Effector memory CD4-positive, alpha-beta T cell (primary cell): ENCODE measurements at regions not wholly inside any gene's neighbourhood (a gene's known extent, or its start where the extent isn't known, plus 50 kb on each side); places are given as distances from the start of the nearest gene placed in this dataset.
"Not testable (repeated sequence)": the region's sequence is repeated elsewhere in the genome, so short reads cannot be mapped to it uniquely, and the experiment has no call there.

Experiments
- DNase-seq, 3 donors: peaks; one replicate each; pipeline ENCODE4 v3.0.0-alpha.2; 2020
- H3K27ac ChIP-seq: 2 replicates; pipeline ENCODE4 v1.7.0; 2013; ENCODE audit warnings: mild to moderate bottlenecking, low read length, moderate library complexity; ENCODE audit not compliant: insufficient read depth, poor library complexity, severe bottlenecking
- H3K27me3 ChIP-seq: replicated peaks from 2 replicates; pipeline ENCODE4 v1.7.0; 2013; ENCODE audit warnings: mild to moderate bottlenecking, low read length; ENCODE audit not compliant: insufficient read depth, control insufficient read depth, poor library complexity, severe bottlenecking
- H3K36me3 ChIP-seq: 2 replicates; pipeline ENCODE4 v1.7.0; 2013; ENCODE audit warnings: mild to moderate bottlenecking, low read length, moderate library complexity; ENCODE audit not compliant: control insufficient read depth, insufficient read depth
- H3K4me1 ChIP-seq: 2 replicates; pipeline ENCODE4 v1.7.0; 2013; ENCODE audit warnings: low read length, mild to moderate bottlenecking; ENCODE audit not compliant: control insufficient read depth, insufficient read depth, poor library complexity, severe bottlenecking
- H3K4me3 ChIP-seq: 2 replicates; pipeline ENCODE4 v1.7.0; 2013; ENCODE audit warnings: low read length, low read depth, mild to moderate bottlenecking; ENCODE audit not compliant: insufficient read depth, poor library complexity, severe bottlenecking
- H3K9me3 ChIP-seq: 2 replicates; pipeline ENCODE4 v1.7.0; 2013; ENCODE audit warnings: mild to moderate bottlenecking, low read length, moderate library complexity; ENCODE audit not compliant: control insufficient read depth

DNA sequence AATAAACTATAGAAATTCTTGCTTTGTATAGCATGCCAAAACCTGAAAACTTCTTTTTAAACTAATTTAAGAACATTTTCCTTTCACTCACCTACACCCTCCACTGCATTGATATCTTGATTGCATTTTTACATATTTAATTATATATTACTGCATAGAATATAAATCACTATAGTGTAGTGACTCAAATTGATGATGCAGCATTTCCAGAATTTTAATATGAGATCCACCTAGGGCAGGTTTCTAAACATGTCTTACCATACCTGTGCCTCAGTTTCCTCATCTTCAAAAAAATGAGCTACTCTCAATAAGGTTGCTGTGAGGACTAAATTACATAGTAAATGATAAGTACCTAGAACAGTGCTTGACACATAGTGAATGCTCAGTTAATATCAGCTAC is 881.5 kb downstream of the RPS29 start:
- H3K4me1 ChIP-seq: no peaks in the 10 kb centered on the region
- H3K27ac ChIP-seq: no peak overlapping the region
- H3K27me3 ChIP-seq: no peaks in the 10 kb centered on the region
- no peak for DNase-seq
- H3K4me3 ChIP-seq: no peak overlapping the region
- H3K36me3 ChIP-seq: no peaks in the 10 kb centered on the region
- H3K9me3 ChIP-seq: no peaks in the 10 kb centered on the region

DNA sequence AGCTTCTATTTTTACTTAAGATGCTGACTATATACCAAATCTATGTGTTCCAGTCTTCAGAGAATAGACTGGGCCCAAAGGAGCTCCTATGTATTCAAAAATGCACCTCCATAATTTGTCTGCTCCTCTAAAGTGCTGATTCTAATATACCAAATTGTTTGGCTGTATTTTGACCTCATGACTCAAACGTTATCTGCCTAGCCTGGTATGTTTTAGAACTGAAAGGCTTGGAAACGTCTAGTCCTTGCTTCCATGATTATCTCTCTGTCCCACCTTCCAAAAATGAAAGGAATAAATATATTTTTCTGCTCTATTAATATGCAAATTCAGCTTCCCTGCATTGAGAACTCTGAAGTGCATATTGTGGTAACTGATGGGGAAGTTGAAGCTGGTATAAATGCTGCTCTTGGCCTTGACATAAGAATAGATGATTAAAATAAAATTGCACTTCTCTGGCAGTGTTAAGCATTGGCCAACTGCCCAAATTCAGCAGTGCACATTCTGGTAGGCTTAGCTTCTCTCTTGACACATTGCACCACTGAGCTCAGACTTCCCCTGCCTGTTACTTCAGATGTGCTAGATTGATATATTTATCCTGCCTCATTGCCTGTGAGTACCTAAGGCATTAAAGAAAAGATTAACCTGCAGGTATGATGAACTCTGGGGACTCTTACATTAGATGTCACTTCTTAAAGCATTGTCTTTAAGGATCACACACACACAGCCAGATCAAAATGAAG is 882.3 kb downstream of the RPS29 start:
- no peaks in the 10 kb centered on the region for H3K9me3 ChIP-seq
- no peaks in the 10 kb centered on the region for H3K36me3 ChIP-seq
- H3K27ac ChIP-seq: no peak overlapping the region
- no peaks in the 10 kb centered on the region for H3K27me3 ChIP-seq
- H3K4me1 ChIP-seq: no peaks in the 10 kb centered on the region
- no peak for DNase-seq
- no peak overlapping the region for H3K4me3 ChIP-seq

DNA sequence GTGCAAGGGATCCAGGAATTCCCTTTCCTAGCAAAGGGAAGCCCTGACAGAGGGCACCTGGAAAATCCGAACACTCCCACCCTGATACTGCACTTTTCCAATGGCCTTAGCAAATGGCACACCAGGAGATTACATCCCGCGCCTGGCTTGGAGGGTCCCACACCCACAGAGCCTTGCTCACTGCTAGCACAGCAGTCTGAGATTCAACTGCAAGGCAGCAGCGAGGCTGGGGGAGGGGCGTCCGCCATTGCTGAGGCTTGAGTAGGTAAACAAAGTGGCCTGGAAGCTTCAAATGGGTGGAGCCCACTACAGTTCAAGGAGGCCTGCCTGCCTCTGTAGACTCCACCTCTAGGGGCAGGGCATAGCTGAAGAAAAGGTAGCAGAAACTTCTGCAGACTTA is 888.8 kb downstream of the RPS29 start:
- not testable (repeated sequence) for H3K9me3 ChIP-seq, H3K36me3 ChIP-seq, H3K4me3 ChIP-seq, H3K27me3 ChIP-seq, DNase-seq, H3K4me1 ChIP-seq, H3K27ac ChIP-seq

DNA sequence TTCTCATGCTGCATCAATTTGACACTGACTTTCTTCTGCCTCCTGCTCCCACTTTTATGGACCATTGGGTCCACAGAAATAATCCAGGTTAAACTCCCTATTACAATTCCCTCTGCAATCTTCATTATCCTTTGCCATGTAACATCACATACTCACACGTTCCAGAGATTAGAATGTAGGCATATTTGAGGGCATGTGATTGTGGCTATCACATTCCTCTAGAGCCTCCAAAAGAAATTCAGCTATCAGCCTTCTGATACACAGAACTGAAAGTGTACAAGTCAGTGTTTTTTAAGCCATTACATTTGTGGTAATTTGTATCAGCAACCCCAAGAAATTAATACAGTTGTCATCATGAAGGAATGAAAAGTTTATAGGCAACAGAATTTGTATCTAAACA is 892.4 kb downstream of the RPS29 start:
- Histone ChIP-seq H3K4me3 (no peak overlapping the region), H3K36me3 (no peaks in the 10 kb centered on the region), H3K27ac (no peak overlapping the region), H3K27me3 (no peaks in the 10 kb centered on the region), H3K4me1 (no peaks in the 10 kb centered on the region), H3K9me3 (no peaks in the 10 kb centered on the region)
- DNase-seq: no peak

- Histone ChIP-seq H3K4me3 (no peak overlapping the region), H3K9me3 (no peaks in the 10 kb centered on the region), H3K4me1 (no peaks in the 10 kb centered on the region), H3K27ac (no peak overlapping the region), H3K27me3 (no peaks in the 10 kb centered on the region), H3K36me3 (no peaks in the 10 kb centered on the region)
- DNase-seq: no peak
Measured at GRCh38 chr14:48690349-48690748, 895.8 kb downstream of the RPS29 start.

- Histone ChIP-seq H3K9me3 (no peaks in the 10 kb centered on the region), H3K36me3 (no peaks in the 10 kb centered on the region), H3K4me1 (no peaks in the 10 kb centered on the region), H3K27me3 (no peaks in the 10 kb centered on the region), H3K27ac (no peak overlapping the region), H3K4me3 (no peak overlapping the region)
- no peak for DNase-seq
Measured at GRCh38 chr14:48686650-48687049, 899.5 kb downstream of the RPS29 start.

DNA sequence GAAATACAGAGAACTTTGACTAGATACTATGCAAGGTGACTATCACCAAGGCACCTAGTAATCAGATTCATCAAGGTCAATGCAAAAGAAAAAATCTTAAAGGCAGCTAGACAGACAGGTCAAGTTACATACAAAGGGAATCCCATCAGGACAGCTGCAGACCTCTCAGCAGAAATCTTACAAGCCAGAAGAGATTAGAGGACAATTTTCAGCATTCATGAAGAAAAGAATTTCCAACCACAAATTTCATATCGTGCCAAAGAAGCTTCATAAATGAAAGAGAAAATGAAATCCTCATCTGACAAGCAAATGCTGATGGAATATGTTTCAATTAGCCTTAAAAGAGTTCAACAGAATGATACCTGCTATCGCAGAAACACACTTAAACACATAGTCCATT is 913.7 kb downstream of the RPS29 start:
- no peak overlapping the region for H3K27ac ChIP-seq
- no peaks in the 10 kb centered on the region for H3K9me3 ChIP-seq
- no peaks in the 10 kb centered on the region for H3K27me3 ChIP-seq
- DNase-seq: no peak
- H3K4me3 ChIP-seq: no peak overlapping the region
- no peaks in the 10 kb centered on the region for H3K4me1 ChIP-seq
- no peaks in the 10 kb centered on the region for H3K36me3 ChIP-seq

GRCh38 chr14:48670939-48671338 is 915.2 kb downstream of the RPS29 start:
- no peak overlapping the region for H3K4me3 ChIP-seq
- no peak overlapping the region for H3K27ac ChIP-seq
- no peak for DNase-seq

GRCh38 chr14:48665077-48665784 is 920.9 kb downstream of the RPS29 start:
- H3K4me1 ChIP-seq: no peaks in the 10 kb centered on the region
- no peak overlapping the region for H3K4me3 ChIP-seq
- H3K9me3 ChIP-seq: no peaks in the 10 kb centered on the region
- H3K36me3 ChIP-seq: no peaks in the 10 kb centered on the region
- no peaks in the 10 kb centered on the region for H3K27me3 ChIP-seq
- DNase-seq: no peak
- no peak overlapping the region for H3K27ac ChIP-seq

More at GRCh38 chr14:48670939-48671338, 915.2 kb downstream of the RPS29 start:
- H3K4me1 ChIP-seq: no peaks in the 10 kb centered on the region
- no peaks in the 10 kb centered on the region for H3K36me3 ChIP-seq
- H3K9me3 ChIP-seq: no peaks in the 10 kb centered on the region
- no peaks in the 10 kb centered on the region for H3K27me3 ChIP-seq

GRCh38 chr14:48643241-48643640 is 942.9 kb downstream of the RPS29 start:
- no peak for DNase-seq
- no peak overlapping the region for H3K4me3 ChIP-seq
- no peaks in the 10 kb centered on the region for H3K27me3 ChIP-seq
- H3K27ac ChIP-seq: no peak overlapping the region
- H3K4me1 ChIP-seq: no peaks in the 10 kb centered on the region
- no peaks in the 10 kb centered on the region for H3K36me3 ChIP-seq
- no peaks in the 10 kb centered on the region for H3K9me3 ChIP-seq
